Effector memory CD8-positive, alpha-beta T cell (primary cell): ENCODE measurements at regions not wholly inside any gene's neighbourhood (a gene's known extent, or its start where the extent isn't known, plus 50 kb on each side); places are given as distances from the start of the nearest gene placed in this dataset.

ENCODE experiments used
- ATAC-seq: fragments of 150-1000 bp; cut with Tn5 transposase; replicated peaks from 2 replicates; pipeline ENCODE4 v1.10.0; 2021; ENCODE audit warnings: mild to moderate bottlenecking, moderate library complexity
- DNase-seq, 3 experiments: peaks; one replicate each; pipeline ENCODE4 v3.0.0; 2021
- H3K27ac Mint-ChIP-seq, 2 donors: one replicate each; pipeline ENCODE4 v1.8.0; 2022; ENCODE audit warnings: mild to moderate bottlenecking in 2 of 2, mixed read lengths in 2 of 2, moderate library complexity in 2 of 2
- H3K27me3 Mint-ChIP-seq, 2 donors: one replicate each; pipeline ENCODE4 v1.8.0; 2022; ENCODE audit warnings: mixed read lengths in 2 of 2
- H3K36me3 Mint-ChIP-seq: one replicate; pipeline ENCODE4 v1.8.0; 2022; ENCODE audit warnings: mild to moderate bottlenecking, moderate library complexity, mixed read lengths; ENCODE audit not compliant: insufficient read depth
- H3K4me1 Mint-ChIP-seq, 2 donors: one replicate each; pipeline ENCODE4 v1.8.0; 2022; ENCODE audit warnings: low read depth in 2 of 2, mixed read lengths in 2 of 2
- H3K4me3 Mint-ChIP-seq, 2 donors: one replicate each; pipeline ENCODE4 v1.8.0; 2022; ENCODE audit warnings: mild to moderate bottlenecking in 2 of 2, mixed read lengths in 2 of 2, moderate library complexity in 2 of 2
- H3K9me3 Mint-ChIP-seq, 2 donors: one replicate each; pipeline ENCODE4 v1.8.0; 2022; ENCODE audit warnings: mixed read lengths in 2 of 2

GRCh38 chr4:185881430-185881829 is 69.4 kb upstream of the SORBS2 start:
- Mint-ChIP-seq H3K4me3 (no peak overlapping the region), H3K27ac (no peak overlapping the region), H3K36me3 (no peaks in the 10 kb centered on the region), H3K4me1 (no peaks in the 10 kb centered on the region), H3K9me3 (peaks cover 0 to 6% of the 10 kb centered on the region in 2 donors), H3K27me3 (peaks cover 0 to 8% of the 10 kb centered on the region in 2 donors)
- ATAC-seq = no peak
- DNase-seq = no peak

GRCh38 chr4:185883591-185883990 is 71.6 kb upstream of the SORBS2 start:
- H3K4me1 Mint-ChIP-seq = peaks cover 0 to 2% of the 10 kb centered on the region in 2 donors
- peaks cover 0 to 3% of the 10 kb centered on the region in 2 donors for H3K27me3 Mint-ChIP-seq
- H3K36me3 Mint-ChIP-seq = no peaks in the 10 kb centered on the region
- DNase-seq (no peak), ATAC-seq (no peak)
- H3K4me3 Mint-ChIP-seq = no peak overlapping the region
- H3K27ac Mint-ChIP-seq = no peak overlapping the region
- peaks cover 0 to 6% of the 10 kb centered on the region in 2 donors for H3K9me3 Mint-ChIP-seq

GRCh38 chr4:185885075-185885474 is 73.1 kb upstream of the SORBS2 start:
- ATAC-seq (no peak), DNase-seq (no peak)
- Mint-ChIP-seq H3K4me1 (peaks cover 0 to 2% of the 10 kb centered on the region in 2 donors), H3K27me3 (peaks cover 0 to under 1% of the 10 kb centered on the region in 2 donors), H3K27ac (no peak overlapping the region), H3K36me3 (no peaks in the 10 kb centered on the region), H3K9me3 (no peaks in the 10 kb centered on the region), H3K4me3 (no peak overlapping the region)

GRCh38 chr4:185885604-185886003 is 73.6 kb upstream of the SORBS2 start:
- Mint-ChIP-seq H3K27ac (no peak overlapping the region), H3K4me3 (no peak overlapping the region), H3K36me3 (no peaks in the 10 kb centered on the region), H3K27me3 (peaks cover 0 to 6% of the 10 kb centered on the region in 2 donors), H3K9me3 (peaks cover 0 to 5% of the 10 kb centered on the region in 2 donors), H3K4me1 (peaks cover 0 to 2% of the 10 kb centered on the region in 2 donors)
- ATAC-seq (no peak), DNase-seq (no peak)

GRCh38 chr4:185886832-185887524 is 75.0 kb upstream of the SORBS2 start:
- peaks cover 0 to 2% of the 10 kb centered on the region in 2 donors for H3K4me1 Mint-ChIP-seq
- H3K27me3 Mint-ChIP-seq = peaks cover 0 to 9% of the 10 kb centered on the region in 2 donors
- DNase-seq = no peak
- H3K27ac Mint-ChIP-seq = no peak overlapping the region
- no peak for ATAC-seq
- no peak overlapping the region for H3K4me3 Mint-ChIP-seq
- H3K9me3 Mint-ChIP-seq = peaks cover 0 to 6% of the 10 kb centered on the region in 2 donors
- no peaks in the 10 kb centered on the region for H3K36me3 Mint-ChIP-seq

- peaks cover 0 to 15% of the 10 kb centered on the region in 2 donors for H3K27me3 Mint-ChIP-seq
- peaks cover 0 to 2% of the 10 kb centered on the region in 2 donors for H3K4me1 Mint-ChIP-seq
- H3K4me3 Mint-ChIP-seq = no peak overlapping the region
- DNase-seq (no peak), ATAC-seq (no peak)
- peaks cover 0 to 6% of the 10 kb centered on the region in 2 donors for H3K9me3 Mint-ChIP-seq
- no peaks in the 10 kb centered on the region for H3K36me3 Mint-ChIP-seq
- H3K27ac Mint-ChIP-seq = no peak overlapping the region
These were observed 76.7 kb upstream of the SORBS2 start for GRCh38 chr4:185888676-185889075.

- ATAC-seq = no peak
- Mint-ChIP-seq H3K9me3 (peaks cover 0 to 6% of the 10 kb centered on the region in 2 donors), H3K27me3 (peaks cover 0 to 15% of the 10 kb centered on the region in 2 donors), H3K36me3 (no peaks in the 10 kb centered on the region), H3K4me1 (peaks cover 0 to 2% of the 10 kb centered on the region in 2 donors), H3K27ac (no peak overlapping the region), H3K4me3 (no peak overlapping the region)
- no peak for DNase-seq
These were observed 77.6 kb upstream of the SORBS2 start for GRCh38 chr4:185889585-185889984.

- DNase-seq = no peak
- peaks cover 0 to 2% of the 10 kb centered on the region in 2 donors for H3K4me1 Mint-ChIP-seq
- no peak overlapping the region for H3K4me3 Mint-ChIP-seq
- H3K27ac Mint-ChIP-seq = no peak overlapping the region
- no peak for ATAC-seq
- H3K36me3 Mint-ChIP-seq = no peaks in the 10 kb centered on the region
- H3K9me3 Mint-ChIP-seq = peaks cover 0 to 6% of the 10 kb centered on the region in 2 donors
- peaks cover 0 to 15% of the 10 kb centered on the region in 2 donors for H3K27me3 Mint-ChIP-seq
These were observed 78.2 kb upstream of the SORBS2 start for GRCh38 chr4:185890196-185890595.

GRCh38 chr4:185892165-185892564 is 80.2 kb upstream of the SORBS2 start:
- Mint-ChIP-seq H3K4me1 (no peaks in the 10 kb centered on the region), H3K27me3 (peaks cover 0 to 15% of the 10 kb centered on the region in 2 donors), H3K36me3 (no peaks in the 10 kb centered on the region), H3K27ac (no peak overlapping the region), H3K4me3 (no peak overlapping the region), H3K9me3 (peaks cover 0 to 6% of the 10 kb centered on the region in 2 donors)
- ATAC-seq = no peak
- no peak for DNase-seq

GRCh38 chr4:185893500-185893899 is 81.5 kb upstream of the SORBS2 start:
- DNase-seq (no peak), ATAC-seq (no peak)
- peaks cover 0 to 6% of the 10 kb centered on the region in 2 donors for H3K9me3 Mint-ChIP-seq
- H3K27ac Mint-ChIP-seq = no peak overlapping the region
- no peaks in the 10 kb centered on the region for H3K36me3 Mint-ChIP-seq
- H3K4me3 Mint-ChIP-seq = no peak overlapping the region
- H3K4me1 Mint-ChIP-seq = no peaks in the 10 kb centered on the region
- H3K27me3 Mint-ChIP-seq = peaks cover 0 to 15% of the 10 kb centered on the region in 2 donors

GRCh38 chr4:185894481-185894880 is 82.5 kb upstream of the SORBS2 start:
- H3K9me3 Mint-ChIP-seq = peaks cover 0 to 6% of the 10 kb centered on the region in 2 donors
- no peak overlapping the region for H3K4me3 Mint-ChIP-seq
- DNase-seq (no peak), ATAC-seq (no peak)
- no peaks in the 10 kb centered on the region for H3K36me3 Mint-ChIP-seq
- no peak overlapping the region for H3K27ac Mint-ChIP-seq
- peaks cover 0 to 15% of the 10 kb centered on the region in 2 donors for H3K27me3 Mint-ChIP-seq
- no peaks in the 10 kb centered on the region for H3K4me1 Mint-ChIP-seq

GRCh38 chr4:185895351-185895750 is 83.4 kb upstream of the SORBS2 start:
- Mint-ChIP-seq H3K36me3 (no peaks in the 10 kb centered on the region), H3K27me3 (peaks cover 0 to 12% of the 10 kb centered on the region in 2 donors), H3K27ac (no peak overlapping the region), H3K4me1 (no peaks in the 10 kb centered on the region), H3K4me3 (no peak overlapping the region), H3K9me3 (peaks cover 0 to 4% of the 10 kb centered on the region in 2 donors)
- no peak for ATAC-seq
- no peak for DNase-seq

GRCh38 chr4:185895866-185896265 is 83.9 kb upstream of the SORBS2 start:
- H3K36me3 Mint-ChIP-seq = no peaks in the 10 kb centered on the region
- no peak overlapping the region for H3K27ac Mint-ChIP-seq
- H3K4me1 Mint-ChIP-seq = no peaks in the 10 kb centered on the region
- ATAC-seq (no peak), DNase-seq (no peak)
- peaks cover 0 to 7% of the 10 kb centered on the region in 2 donors for H3K27me3 Mint-ChIP-seq
- H3K4me3 Mint-ChIP-seq = no peak overlapping the region
- no peaks in the 10 kb centered on the region for H3K9me3 Mint-ChIP-seq

- Mint-ChIP-seq H3K27ac (no peak overlapping the region), H3K9me3 (no peaks in the 10 kb centered on the region), H3K27me3 (peaks cover 0 to 7% of the 10 kb centered on the region in 2 donors), H3K4me1 (no peaks in the 10 kb centered on the region), H3K36me3 (no peaks in the 10 kb centered on the region), H3K4me3 (no peak overlapping the region)
- ATAC-seq = no peak
- no peak for DNase-seq
These were observed 85.0 kb upstream of the SORBS2 start for GRCh38 chr4:185896817-185897488.
